Fibroblast of upper back skin (primary cell): ENCODE measurements at regions not wholly inside any gene's neighbourhood (a gene's known extent, or its start where the extent isn't known, plus 50 kb on each side); places are given as distances from the start of the nearest gene placed in this dataset.
"Not testable (repeated sequence)": the region's sequence is repeated elsewhere in the genome, so short reads cannot be mapped to it uniquely, and the experiment has no call there.

Source experiments
- DNase-seq: peaks from one replicate; pipeline ENCODE4 v3.0.0-alpha.2; 2013

- no peak for DNase-seq
Observed at GRCh38 chr2:12567411-12567810, 149.3 kb upstream of the TRIB2 start.

GRCh38 chr2:12569510-12569909, 147.2 kb upstream of the TRIB2 start:
- not testable (repeated sequence) for DNase-seq

- DNase-seq = not testable (repeated sequence)
Observed at GRCh38 chr2:12569929-12570328, 146.8 kb upstream of the TRIB2 start.

- no peak for DNase-seq
Observed at GRCh38 chr2:12577091-12577490, 139.6 kb upstream of the TRIB2 start.

DNA sequence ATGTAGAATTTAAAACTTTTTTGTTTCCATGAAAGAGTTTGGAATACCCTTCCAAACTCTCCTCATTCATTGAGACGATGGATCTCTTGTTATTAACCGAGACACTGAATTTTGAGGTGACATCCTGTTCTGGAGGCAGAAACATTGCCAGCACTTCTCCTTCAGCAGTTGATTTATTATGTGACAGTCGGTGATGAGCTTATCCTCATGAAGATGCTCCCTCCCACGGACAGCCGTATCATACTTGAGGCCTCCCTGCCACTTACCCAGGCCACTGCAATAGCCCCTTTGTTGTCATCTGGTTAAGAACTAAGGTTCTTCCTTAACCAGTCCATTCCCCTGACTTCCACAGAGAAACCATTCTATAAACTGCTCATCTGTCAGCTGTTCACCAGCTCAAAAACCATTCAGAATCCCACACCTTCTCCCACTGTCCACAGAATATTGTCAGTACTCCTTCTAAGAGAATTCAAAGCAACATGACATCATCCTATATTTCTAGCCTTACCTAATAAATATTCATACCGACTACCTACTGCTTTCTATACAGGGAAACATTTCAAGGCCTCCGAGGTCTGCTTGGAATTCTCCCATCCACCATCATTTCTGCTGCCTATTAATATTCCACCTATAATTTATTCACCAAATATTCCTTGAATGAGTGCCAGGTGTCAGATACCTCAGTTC, 139.0 kb upstream of the TRIB2 start:
- DNase-seq = no peak

DNA sequence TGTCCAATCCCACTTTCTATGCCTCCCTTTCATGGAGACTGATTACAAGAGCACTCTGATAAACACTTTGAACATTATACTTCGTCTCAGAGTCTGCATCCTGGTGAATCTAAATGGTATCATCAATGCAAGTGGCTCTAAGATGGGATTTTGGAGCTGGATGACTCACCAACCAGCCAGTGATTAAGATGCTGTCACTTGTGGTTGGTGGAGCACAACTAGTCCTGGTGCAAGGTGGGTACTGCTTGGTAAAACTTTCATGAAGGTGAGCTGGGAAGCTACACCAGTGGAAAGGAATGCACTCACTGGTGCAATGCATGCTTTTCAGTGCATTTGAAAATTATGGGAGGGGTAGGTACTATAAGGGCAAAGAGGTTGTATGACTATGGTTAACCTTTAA, 137.7 kb upstream of the TRIB2 start:
- no peak for DNase-seq

DNA sequence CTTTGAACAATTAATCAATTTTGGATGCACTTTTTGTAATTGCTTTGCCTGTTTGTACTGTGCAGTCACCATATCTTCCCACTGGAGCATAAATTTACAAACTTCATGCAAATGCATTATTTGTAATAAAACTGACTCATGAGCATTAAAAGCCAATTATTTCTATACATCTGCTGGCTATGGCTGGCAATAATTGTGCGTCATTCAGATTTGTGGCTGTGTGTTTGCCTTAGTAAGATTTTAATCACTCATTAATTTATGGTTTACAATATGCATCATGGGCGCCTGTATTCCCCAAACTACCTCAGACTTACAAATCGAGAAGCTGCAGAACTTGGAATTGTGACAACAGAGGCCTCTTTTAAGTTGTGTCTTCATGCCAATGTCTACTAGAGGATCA, 132.4 kb upstream of the TRIB2 start:
- no peak for DNase-seq

DNA sequence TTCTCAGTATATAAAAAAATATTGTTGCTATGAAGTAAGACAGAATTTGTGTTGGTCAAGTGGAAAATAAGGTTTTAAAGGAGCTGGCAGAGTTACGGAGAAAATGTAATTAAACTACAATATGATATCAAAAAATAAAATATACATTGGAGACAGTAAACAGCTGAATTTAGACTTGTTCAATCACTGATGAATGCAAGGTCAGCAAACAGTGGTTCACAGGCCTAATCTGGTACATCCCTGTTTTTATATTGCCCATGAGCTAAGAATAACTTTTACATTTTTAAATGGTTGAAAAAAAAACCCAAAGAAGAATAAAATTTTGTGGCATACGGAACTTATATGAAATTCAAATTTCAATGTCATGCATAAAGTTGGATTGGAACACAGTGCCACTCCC, 131.0 kb upstream of the TRIB2 start:
- no peak for DNase-seq

GRCh38 chr2:12587228-12587627, 129.5 kb upstream of the TRIB2 start:
- no peak for DNase-seq

- DNase-seq = peak; percentile 94
Observed at GRCh38 chr2:12587729-12588522, 128.8 kb upstream of the TRIB2 start.

GRCh38 chr2:12588986-12589385, 127.8 kb upstream of the TRIB2 start:
- no peak for DNase-seq

GRCh38 chr2:12589802-12590320, 126.9 kb upstream of the TRIB2 start:
- no peak for DNase-seq

DNA sequence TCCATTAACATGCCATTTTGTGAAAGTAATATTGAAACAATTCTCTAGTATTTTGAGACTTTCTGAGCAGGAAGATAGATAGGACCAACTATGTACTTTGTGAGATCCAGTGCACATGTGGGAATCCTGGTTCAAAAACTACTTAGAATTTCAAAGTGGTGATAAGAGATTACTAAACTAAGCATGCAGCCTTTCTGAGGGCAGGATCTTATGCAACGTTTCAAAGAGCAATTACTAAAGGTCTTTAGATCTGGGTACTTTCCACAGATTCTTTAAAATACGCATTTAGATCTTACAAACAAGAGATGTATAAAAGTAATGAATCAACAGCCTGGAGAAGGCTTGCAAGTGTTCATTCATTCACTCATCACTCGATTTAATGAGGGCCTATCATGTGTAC, 124.4 kb upstream of the TRIB2 start:
- DNase-seq = no peak

DNA sequence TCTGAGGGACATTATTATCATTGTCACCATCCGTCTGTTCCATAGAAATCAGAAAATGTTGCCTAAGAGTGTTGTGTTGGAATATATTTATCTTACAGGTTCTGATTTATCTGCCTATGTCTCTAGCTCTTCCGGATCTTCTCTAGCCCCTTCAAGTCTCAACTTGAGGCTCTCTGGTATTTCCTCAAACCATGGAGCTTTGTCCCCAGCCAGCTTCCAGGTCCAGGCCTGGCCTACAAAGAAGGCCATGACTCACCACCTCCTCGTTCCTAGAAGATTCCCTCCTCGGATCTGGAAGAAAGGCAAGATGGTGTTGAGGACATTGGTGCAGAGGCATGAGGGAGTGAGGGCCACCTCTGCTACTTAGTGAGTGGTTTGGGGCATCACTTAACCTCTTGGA, 122.1 kb upstream of the TRIB2 start:
- DNase-seq = no peak

DNA sequence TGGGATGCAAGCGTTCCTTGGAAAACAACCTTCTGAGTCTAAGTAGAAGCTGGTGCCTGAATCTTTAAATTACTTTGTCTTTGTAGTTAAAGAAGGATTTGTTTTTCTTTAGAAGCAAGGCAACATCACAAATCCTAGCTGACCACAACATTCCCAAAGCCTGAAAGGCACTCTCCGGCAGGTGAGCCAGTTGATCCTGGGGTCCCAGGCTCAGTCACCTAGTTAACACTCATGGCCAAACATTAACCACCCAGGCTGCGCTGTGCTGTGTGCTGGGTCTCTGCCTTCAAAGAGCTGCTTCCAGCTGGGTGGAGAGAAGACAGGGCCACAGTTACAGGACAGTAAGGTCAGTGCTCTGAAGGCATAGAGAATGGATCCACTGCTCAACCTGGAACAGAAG, 120.0 kb upstream of the TRIB2 start:
- DNase-seq = no peak

- no peak for DNase-seq
Observed at GRCh38 chr2:12597610-12598009, 119.1 kb upstream of the TRIB2 start.

DNA sequence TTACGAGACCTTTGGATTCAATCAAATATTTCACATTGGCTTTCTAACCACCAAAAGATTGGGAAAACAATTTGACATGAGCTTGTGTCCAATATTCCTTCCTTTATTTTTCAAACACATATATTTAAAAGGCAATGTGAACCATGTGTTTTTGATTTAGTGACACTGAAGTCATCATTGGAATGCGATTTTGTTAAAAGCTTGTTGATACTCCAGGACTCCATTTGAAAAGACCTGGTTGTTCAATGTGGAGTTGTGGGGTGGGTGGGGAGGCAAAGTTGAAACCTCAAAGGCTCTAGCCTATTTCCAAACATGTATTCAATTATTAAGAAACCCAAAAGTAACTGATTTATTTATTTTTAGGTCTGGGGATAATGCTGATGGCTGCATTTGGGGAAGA, 114.1 kb upstream of the TRIB2 start:
- DNase-seq = peak; percentile 77

DNA sequence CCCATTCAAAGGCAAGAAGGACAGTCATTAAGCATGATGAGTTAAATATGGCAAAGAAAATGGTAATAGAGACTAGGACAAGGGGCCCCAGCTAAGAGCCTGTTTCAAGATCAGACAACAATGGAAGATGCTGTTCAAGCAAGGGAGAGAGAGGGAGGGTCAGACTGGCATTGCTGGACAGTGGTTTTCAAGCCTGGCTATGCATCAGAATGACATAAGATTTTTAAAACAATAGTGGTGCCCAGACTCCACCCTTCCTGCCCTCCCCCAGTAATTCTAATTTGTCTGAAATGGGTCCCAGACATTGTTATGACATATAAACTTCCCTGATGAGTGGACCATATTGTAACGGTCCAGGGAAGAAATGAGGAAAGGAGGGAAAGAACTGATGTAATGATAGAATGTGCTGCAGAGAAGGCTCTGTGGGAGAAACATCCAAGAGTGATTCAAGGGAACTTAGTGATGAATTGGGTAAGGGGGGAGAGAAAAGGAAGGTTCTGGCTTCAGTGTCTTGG, 112.9 kb upstream of the TRIB2 start:
- DNase-seq = no peak

GRCh38 chr2:12604341-12604740, 112.4 kb upstream of the TRIB2 start:
- DNase-seq = no peak

DNA sequence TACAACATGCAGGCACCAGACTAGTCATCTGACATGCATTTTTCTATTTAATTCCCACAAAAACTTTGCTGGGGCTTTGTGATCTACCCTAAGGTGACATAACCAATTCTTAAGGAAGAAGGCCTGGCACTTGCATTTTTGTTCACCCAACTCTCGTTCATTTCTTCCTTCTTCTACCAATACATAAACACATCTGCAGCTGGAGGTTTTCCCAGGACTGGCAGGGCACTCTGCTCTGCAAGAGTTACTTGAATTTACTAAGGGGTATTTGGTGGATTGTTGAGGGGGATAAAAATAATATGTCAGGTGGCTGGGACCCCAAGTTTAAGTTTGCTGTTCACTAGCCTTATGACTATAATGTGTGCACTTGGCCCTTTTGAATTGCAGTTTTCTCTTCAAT, 111.4 kb upstream of the TRIB2 start:
- no peak for DNase-seq

GRCh38 chr2:12605936-12606335, 110.8 kb upstream of the TRIB2 start:
- peak; percentile 18 for DNase-seq

DNA sequence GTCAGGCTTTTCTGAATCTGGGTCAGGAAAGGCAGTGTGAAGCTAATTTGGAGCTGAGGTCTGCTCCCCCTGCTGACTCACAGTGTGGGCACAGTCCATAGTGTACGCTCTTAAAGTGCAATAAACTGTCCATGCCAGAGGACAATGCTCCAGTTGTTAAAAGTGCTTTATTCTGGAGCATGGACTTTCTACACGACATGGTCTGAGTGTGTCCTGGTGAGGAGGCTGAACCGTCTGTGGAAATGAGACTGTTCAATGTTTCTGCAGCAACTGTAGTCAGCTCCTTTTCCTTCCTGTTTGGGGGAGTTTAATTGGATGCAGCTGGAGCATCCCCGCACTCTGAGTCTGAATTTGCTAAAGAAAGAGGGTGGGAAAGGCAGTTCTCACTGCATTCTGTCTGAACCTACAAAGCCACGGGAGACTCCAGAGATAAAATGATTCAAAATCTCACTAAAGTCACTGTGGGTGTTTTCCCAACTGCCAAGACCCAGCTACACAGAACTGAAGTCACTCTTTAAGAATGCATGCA, 110.2 kb upstream of the TRIB2 start:
- DNase-seq = peak; percentile 73

- peak; percentile 28 for DNase-seq
Observed at GRCh38 chr2:12607971-12608370, 108.8 kb upstream of the TRIB2 start.

- DNase-seq = no peak
Observed at GRCh38 chr2:12610314-12610713, 106.4 kb upstream of the TRIB2 start.
